ENCODE measurements at regions not wholly inside any gene's neighbourhood (a gene's known extent, or its start where the extent isn't known, plus 50 kb on each side); places are given as distances from the start of the nearest gene placed in this dataset.

DNA sequence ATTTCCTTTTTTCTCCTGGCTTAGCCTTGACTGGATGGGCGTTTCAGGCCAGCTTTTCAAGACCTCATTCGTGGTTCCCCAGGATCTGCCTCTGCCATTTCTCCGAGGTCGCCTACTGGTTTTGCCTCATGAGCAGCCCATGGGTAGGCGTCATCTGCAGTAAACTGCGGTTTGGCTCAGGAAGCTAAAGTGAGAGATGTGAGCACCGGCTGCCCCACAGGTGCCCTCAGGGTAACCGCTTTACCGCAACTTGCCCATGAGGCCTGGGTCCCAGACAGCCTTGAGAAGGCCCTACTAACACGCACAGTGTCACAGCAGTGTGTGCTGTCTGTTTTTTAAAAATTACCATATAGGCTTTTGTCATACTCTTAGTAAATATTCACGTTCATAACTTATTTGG is 53.4 kb upstream of the TBXT start:
- Histone ChIP-seq H3K9me3 (ENCODE audit: control insufficient read depth in 5 of 5, low read length in 5 of 5) (peaks cover 0 to 6% (median 0%) of the 10 kb centered on the region in 5 donors), H3K36me3 (ENCODE audit: control insufficient read depth in 5 of 5, insufficient read depth in 5 of 5, low read length in 5 of 5) (no peaks in the 10 kb centered on the region), H3K4me1 (ENCODE audit: control insufficient read depth in 5 of 5, insufficient read depth in 5 of 5, low read length in 5 of 5) (no peaks in the 10 kb centered on the region), H3K27ac (ENCODE audit: low read depth, low read length) (no peak overlapping the region), H3K4me3 (ENCODE audit: low read depth in 1 of 5, low read length in 5 of 5) (no peak overlapping the region), H3K27me3 (ENCODE audit: control insufficient read depth in 5 of 5, insufficient read depth in 4 of 5, low read length in 5 of 5) (peaks cover 8 to 16% (median 13%) of the 10 kb centered on the region in 5 donors), H3K9ac (ENCODE audit: low read length in 5 of 5) (no peak overlapping the region)
